OCI-M1 (cell line): ENCODE measurements at regions not wholly inside any gene's neighbourhood (a gene's known extent, or its start where the extent isn't known, plus 50 kb on each side); places are given as distances from the start of the nearest gene placed in this dataset.
"Not testable (repeated sequence)": the region's sequence is repeated elsewhere in the genome, so short reads cannot be mapped to it uniquely, and the experiment has no call there.

ENCODE experiments used
- DNase-seq: peaks from one replicate; lab custom pipeline; 2025; lab: John Stamatoyannopoulos, UW

- no peak for DNase-seq
Measured at GRCh38 chr1:201726700-201727099, 102.3 kb upstream of the IPO9 start.

- DNase-seq: no peak
Measured at GRCh38 chr1:201728731-201729130, 100.2 kb upstream of the IPO9 start.

GRCh38 chr1:201729973-201730608, 98.9 kb upstream of the IPO9 start:
- no peak for DNase-seq

- no peak for DNase-seq
Measured at GRCh38 chr1:201730611-201731010, 98.3 kb upstream of the IPO9 start.

- no peak for DNase-seq
Measured at GRCh38 chr1:201731142-201731541, 97.8 kb upstream of the IPO9 start.

GRCh38 chr1:201731592-201731991, 97.4 kb upstream of the IPO9 start:
- DNase-seq: no peak

- no peak for DNase-seq
Measured at GRCh38 chr1:201732351-201732750, 96.6 kb upstream of the IPO9 start.

- DNase-seq: not testable (repeated sequence)
Measured at GRCh38 chr1:201734221-201734620, 94.7 kb upstream of the IPO9 start.

GRCh38 chr1:201734786-201735185, 94.2 kb upstream of the IPO9 start:
- DNase-seq: no peak

- DNase-seq: no peak
Measured at GRCh38 chr1:201736707-201737320, 92.1 kb upstream of the IPO9 start.

- DNase-seq: no peak
Measured at GRCh38 chr1:201737352-201738060, 91.5 kb upstream of the IPO9 start.

GRCh38 chr1:201739080-201739479, 89.9 kb upstream of the IPO9 start:
- DNase-seq: no peak

- no peak for DNase-seq
Measured at GRCh38 chr1:201739492-201740085, 89.4 kb upstream of the IPO9 start.

- DNase-seq: no peak
Measured at GRCh38 chr1:201740086-201740541, 88.8 kb upstream of the IPO9 start.

- peak; percentile 27 for DNase-seq
Measured at GRCh38 chr1:201740670-201741111, 88.3 kb upstream of the IPO9 start.

GRCh38 chr1:201741763-201742342, 87.1 kb upstream of the IPO9 start:
- no peak for DNase-seq

GRCh38 chr1:201742476-201742875, 86.5 kb upstream of the IPO9 start:
- DNase-seq: no peak

GRCh38 chr1:201742955-201743805, 85.8 kb upstream of the IPO9 start:
- DNase-seq: no peak

- DNase-seq: no peak
Measured at GRCh38 chr1:201745023-201745422, 83.9 kb upstream of the IPO9 start.

- DNase-seq: no peak
Measured at GRCh38 chr1:201746156-201746555, 82.8 kb upstream of the IPO9 start.

- DNase-seq: no peak
Measured at GRCh38 chr1:201747261-201747660, 81.7 kb upstream of the IPO9 start.
